Common myeloid progenitor, CD34-positive (primary cell): ENCODE measurements at regions not wholly inside any gene's neighbourhood (a gene's known extent, or its start where the extent isn't known, plus 50 kb on each side); places are given as distances from the start of the nearest gene placed in this dataset.

Experiments used
- CTCF ChIA-PET: fragments of 350-600 bp; sonication (Branson Sonifier 250); formaldehyde crosslinking; loops from one replicate; lab custom pipeline; 2021; ENCODE audit warnings: antibody characterized with exemption; lab: Charles Lee
- POLR2A ChIA-PET: fragments of 350-600 bp; sonication (Branson Sonifier 250); formaldehyde crosslinking; loops from one replicate; lab custom pipeline; 2021; ENCODE audit warnings: antibody characterized with exemption; lab: Charles Lee
- DNase-seq, 3 donors: peaks; one replicate each; pipeline versions ENCODE4 v3.0.0 to v3.0.0-alpha.2; 2013
- H3K27ac ChIP-seq, 2 experiments: 1 replicate in 1 of 2; 2 replicates in 1 of 2; pipeline ENCODE4 v1.7.0; 2013; ENCODE audit warnings: inconsistent platforms in 2 of 2, low read length in 2 of 2, mild to moderate bottlenecking in 2 of 2, low read depth in 1 of 2, moderate library complexity in 1 of 2; ENCODE audit not compliant: severe bottlenecking in 2 of 2, insufficient read depth in 1 of 2, poor library complexity in 1 of 2
- H3K27me3 ChIP-seq, 5 experiments: replicated peaks in 2 of 5; 1 replicate in 3 of 5; 2 replicates in 2 of 5; pipeline versions ENCODE4 v1.6.1 to v1.7.0; 2013; ENCODE audit warnings: low read length in 4 of 5, mild to moderate bottlenecking in 2 of 5, moderate library complexity in 2 of 5, inconsistent platforms in 1 of 5; ENCODE audit not compliant: insufficient read depth in 5 of 5, control insufficient read depth in 4 of 5
- H3K36me3 ChIP-seq, 4 experiments: 1 replicate in 2 of 4; 2 replicates in 2 of 4; pipeline versions ENCODE4 v1.6.1 to v1.7.0; 2013; ENCODE audit warnings: low read length in 3 of 4, control low read depth in 1 of 4, mild to moderate bottlenecking in 1 of 4; ENCODE audit not compliant: control insufficient read depth in 4 of 4, insufficient read depth in 4 of 4
- H3K4me1 ChIP-seq, 4 experiments: 1 replicate in 3 of 4; 2 replicates in 1 of 4; pipeline versions ENCODE4 v1.6.1 to v1.7.1; 2013; ENCODE audit warnings: low read length in 3 of 4, mild to moderate bottlenecking in 3 of 4, control low read depth in 1 of 4, inconsistent platforms in 1 of 4, moderate library complexity in 1 of 4; ENCODE audit not compliant: control insufficient read depth in 4 of 4, insufficient read depth in 4 of 4; ENCODE audit errors: control extremely low read depth in 1 of 4
- H3K4me3 ChIP-seq, 7 experiments: 1 replicate in 4 of 7; 2 replicates in 3 of 7; pipeline versions ENCODE4 v1.5.1 to v1.7.0; 2013; ENCODE audit warnings: mild to moderate bottlenecking in 7 of 7, low read length in 6 of 7, moderate library complexity in 6 of 7, inconsistent platforms in 2 of 7, low read depth in 2 of 7, control low read depth in 1 of 7; ENCODE audit not compliant: insufficient read depth in 4 of 7, control insufficient read depth in 1 of 7; ENCODE audit errors: extremely low read depth in 1 of 7
- H3K9me3 ChIP-seq, 5 experiments: 1 replicate in 4 of 5; 2 replicates in 1 of 5; pipeline versions ENCODE4 v1.6.1 to v1.7.1; 2013; ENCODE audit warnings: low read length in 4 of 5, mild to moderate bottlenecking in 2 of 5, inconsistent platforms in 1 of 5, low read depth in 1 of 5, moderate library complexity in 1 of 5; ENCODE audit not compliant: control insufficient read depth in 4 of 5, insufficient read depth in 2 of 5; ENCODE audit errors: control extremely low read depth in 1 of 5
- WGBS: methylation state at CpG from one replicate; pipeline ENCODE4 v1.1.5; 2013; ENCODE audit not compliant: insufficient coverage; 5-methylcytosine and 5-hydroxymethylcytosine counted together

DNA sequence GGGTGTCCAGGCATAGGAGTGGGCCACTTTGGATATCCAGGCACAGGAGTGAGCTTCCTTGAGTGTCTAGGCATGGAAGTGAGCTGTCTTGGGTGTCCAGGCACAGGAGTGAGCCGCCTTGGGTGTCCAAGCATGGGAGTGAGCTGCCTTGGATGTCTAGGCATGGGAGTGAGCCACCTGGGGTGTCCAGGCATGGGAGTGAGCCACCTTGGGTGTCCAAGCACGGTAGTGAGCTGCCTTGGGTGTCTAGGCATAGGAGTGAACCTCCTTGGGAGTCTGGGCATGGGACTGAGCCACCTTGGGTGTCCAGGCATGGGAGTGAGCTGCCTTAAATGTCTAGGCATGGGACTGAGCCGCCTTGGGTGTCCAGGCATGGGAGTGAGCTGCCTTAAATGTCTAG is 146.3 kb downstream of the C1orf94 start:
- no peak overlapping the region for H3K27ac ChIP-seq
- peaks cover 0 to 6% (median 0%) of the 10 kb centered on the region in 5 experiments for H3K27me3 ChIP-seq
- no peak for DNase-seq
- POLR2A ChIA-PET = no interaction called here
- H3K4me3 ChIP-seq = no peak overlapping the region
- H3K9me3 ChIP-seq = no peaks in the 10 kb centered on the region
- CTCF ChIA-PET = interaction anchor here (1.5 kb wide), 1 partner anchor 11 kb away, joined by 3 read pairs; no protein-coding TSS in a partner anchor
- 100% methylated on average over 3 of the region's 3 CpGs for WGBS
- no peaks in the 10 kb centered on the region for H3K4me1 ChIP-seq
- no peaks in the 10 kb centered on the region for H3K36me3 ChIP-seq

DNA sequence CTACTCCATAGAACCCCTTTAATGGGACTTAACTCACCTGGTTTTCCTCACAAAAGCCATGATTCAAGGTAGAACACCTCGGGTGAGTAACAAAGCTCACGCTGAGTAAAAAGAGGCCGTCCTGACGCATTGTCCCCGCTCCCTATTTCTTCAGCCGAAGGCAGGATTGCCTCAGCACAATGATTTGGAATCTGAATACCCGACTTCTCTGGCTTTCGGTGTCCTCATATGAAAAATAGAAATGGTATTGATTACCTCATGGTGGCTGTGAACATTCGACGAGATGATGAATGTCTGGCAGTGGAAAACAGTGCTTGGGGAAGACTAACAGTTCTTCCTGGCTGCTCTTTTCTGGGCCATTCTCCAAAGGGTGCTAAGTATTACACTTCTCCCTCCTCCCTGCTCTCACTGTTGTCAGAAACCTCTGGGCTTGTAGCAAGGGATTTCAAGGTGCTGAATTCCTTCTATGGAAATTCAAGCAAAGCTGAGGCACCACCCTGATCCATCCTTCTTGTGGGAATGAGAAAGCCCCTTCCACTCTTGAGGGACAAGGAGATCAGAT is 148.3 kb downstream of the C1orf94 start:
- POLR2A ChIA-PET = no interaction called here
- 80% methylated on average over 10 of the region's 10 CpGs for WGBS
- Histone ChIP-seq H3K4me1 (no peaks in the 10 kb centered on the region), H3K27ac (no peak overlapping the region), H3K4me3 (no peak overlapping the region), H3K36me3 (no peaks in the 10 kb centered on the region), H3K9me3 (no peaks in the 10 kb centered on the region), H3K27me3 (peaks cover 0 to 9% (median 0%) of the 10 kb centered on the region in 5 experiments)
- CTCF ChIA-PET = no interaction called here
- no peak for DNase-seq

DNA sequence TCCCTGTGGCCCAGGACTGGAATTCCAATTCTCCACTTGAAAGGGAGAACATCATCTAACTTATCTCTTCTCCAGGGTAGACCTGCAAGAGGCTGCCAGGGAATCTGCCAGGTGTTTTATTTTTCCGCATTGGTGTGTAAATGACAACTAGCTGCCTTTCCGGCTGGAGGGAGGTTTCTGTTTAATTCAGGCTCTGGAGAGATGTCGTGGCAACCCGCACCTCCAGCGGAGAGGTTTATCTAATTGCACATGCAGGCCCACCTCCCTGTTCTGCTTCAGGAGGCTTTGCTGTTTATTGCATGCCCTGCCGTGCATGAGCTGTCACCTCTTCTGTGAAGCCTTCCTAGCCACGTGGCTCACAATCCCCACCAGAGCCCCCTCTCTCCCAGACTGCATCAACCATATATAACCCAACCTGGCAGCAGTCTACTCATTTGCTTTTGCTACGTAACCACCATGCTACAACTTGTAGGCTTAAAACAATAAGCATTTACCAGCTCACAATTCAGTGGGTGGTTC is 151.6 kb downstream of the C1orf94 start:
- WGBS = 72% methylated on average over 7 of the region's 8 CpGs
- H3K27ac ChIP-seq = no peak overlapping the region
- peaks cover 0 to 12% (median 2%) of the 10 kb centered on the region in 5 experiments for H3K27me3 ChIP-seq
- H3K4me1 ChIP-seq = no peaks in the 10 kb centered on the region
- CTCF ChIA-PET = no interaction called here
- DNase-seq = no peak
- H3K4me3 ChIP-seq = no peak overlapping the region
- H3K9me3 ChIP-seq = no peaks in the 10 kb centered on the region
- POLR2A ChIA-PET = no interaction called here
- no peaks in the 10 kb centered on the region for H3K36me3 ChIP-seq

DNA sequence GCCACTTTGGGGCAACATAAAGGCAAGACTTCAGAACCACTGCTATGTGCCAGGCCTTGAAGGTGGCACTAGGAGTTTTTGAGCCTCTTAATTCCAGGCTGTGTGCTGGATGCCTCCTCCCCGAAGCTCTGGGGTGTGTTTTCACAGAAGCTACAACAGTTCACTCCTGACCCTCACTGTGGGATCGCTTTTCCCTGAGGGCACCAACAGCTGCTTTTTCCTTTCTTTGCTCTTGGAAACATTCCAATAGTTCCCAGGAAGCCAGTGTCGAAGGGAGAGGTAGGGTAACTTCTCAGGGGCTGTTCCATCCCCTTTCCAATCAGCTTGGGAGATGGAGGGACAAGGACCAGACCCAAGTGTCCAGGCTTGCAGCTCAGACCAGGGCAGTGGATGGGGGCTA is 153.4 kb downstream of the C1orf94 start:
- DNase-seq = no peak
- ChIA-PET CTCF (no interaction called here), POLR2A (no interaction called here)
- H3K27ac ChIP-seq = no peak overlapping the region
- peaks cover 0 to 12% (median 0%) of the 10 kb centered on the region in 5 experiments for H3K27me3 ChIP-seq
- no peak overlapping the region for H3K4me3 ChIP-seq
- H3K9me3 ChIP-seq = no peaks in the 10 kb centered on the region
- 84% methylated on average over 3 of the region's 3 CpGs for WGBS
- no peaks in the 10 kb centered on the region for H3K36me3 ChIP-seq
- H3K4me1 ChIP-seq = no peaks in the 10 kb centered on the region

DNA sequence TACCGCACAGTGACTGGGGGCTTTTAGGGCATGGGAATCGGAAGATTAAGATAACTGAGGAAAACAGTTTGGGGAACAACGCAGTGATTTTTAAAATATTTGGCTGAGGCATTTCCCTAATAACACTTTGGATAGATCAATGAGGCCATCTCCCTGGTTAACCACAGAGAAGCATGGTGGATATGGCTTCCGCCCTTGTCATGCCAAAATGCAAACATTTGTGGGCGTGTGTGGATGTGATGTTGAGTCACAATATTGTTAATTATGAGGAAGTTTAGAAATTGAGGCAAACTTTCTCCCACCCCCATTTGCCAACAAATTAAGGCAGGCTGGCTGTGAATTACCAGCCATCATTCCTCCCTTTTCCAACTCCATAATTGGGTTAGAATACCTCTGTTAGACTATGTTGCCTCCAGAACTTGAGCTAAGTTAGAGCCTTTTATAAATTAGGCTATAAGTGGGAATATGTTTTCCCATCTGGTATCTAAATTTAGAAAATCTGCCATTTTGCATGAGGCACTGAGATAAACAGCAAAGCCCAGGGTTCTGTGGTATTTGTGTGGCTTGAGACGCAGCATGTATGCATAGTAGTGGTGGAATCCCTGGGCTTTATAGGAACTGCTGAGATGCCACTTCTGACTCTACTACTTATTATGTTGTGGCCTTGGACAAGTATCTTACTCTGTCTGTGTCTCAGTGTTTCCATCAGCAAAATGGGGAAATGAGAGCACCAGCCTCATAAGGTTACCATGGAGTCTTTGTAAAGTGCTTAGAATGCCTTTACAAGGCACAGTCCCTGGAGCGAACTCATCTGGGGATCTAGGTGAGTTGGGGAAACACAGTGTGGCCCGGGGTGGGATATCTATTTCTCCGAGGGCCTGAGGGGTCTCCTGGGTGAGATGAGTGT is 154.6 kb downstream of the C1orf94 start:
- H3K4me3 ChIP-seq = no peak overlapping the region
- no peak overlapping the region for H3K27ac ChIP-seq
- H3K27me3 ChIP-seq = peaks cover 0 to 9% (median 0%) of the 10 kb centered on the region in 5 experiments
- WGBS = 100% methylated on average over 6 of the region's 9 CpGs
- ChIA-PET CTCF (no interaction called here), POLR2A (no interaction called here)
- no peaks in the 10 kb centered on the region for H3K4me1 ChIP-seq
- H3K9me3 ChIP-seq = no peaks in the 10 kb centered on the region
- no peak for DNase-seq
- no peaks in the 10 kb centered on the region for H3K36me3 ChIP-seq

DNA sequence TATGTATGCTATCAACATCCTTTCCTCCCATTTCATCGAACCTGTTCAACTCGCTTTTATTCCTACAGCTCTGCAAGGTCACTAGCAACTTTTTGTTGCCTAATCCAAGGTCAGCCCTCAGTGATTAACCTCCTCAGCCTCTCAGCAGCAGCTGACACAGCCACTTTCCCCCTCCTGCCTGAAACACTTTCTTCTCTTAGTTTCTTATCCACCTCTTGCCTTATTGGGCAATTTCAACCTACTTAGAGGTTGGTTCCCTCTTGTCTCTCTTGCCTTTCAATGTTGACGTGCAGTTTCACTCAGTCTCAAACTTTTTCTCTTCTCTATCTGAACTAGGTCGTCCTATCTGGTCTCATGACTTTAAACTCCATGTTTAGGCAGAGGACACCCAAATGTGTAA is 156.3 kb downstream of the C1orf94 start:
- Histone ChIP-seq H3K36me3 (no peaks in the 10 kb centered on the region), H3K27ac (no peak overlapping the region), H3K27me3 (peaks cover 0 to 6% (median 0%) of the 10 kb centered on the region in 5 experiments), H3K4me1 (no peaks in the 10 kb centered on the region), H3K4me3 (no peak overlapping the region), H3K9me3 (no peaks in the 10 kb centered on the region)
- DNase-seq = no peak
- ChIA-PET POLR2A (no interaction called here), CTCF (no interaction called here)
- WGBS = 90% methylated on average over 3 of the region's 4 CpGs

DNA sequence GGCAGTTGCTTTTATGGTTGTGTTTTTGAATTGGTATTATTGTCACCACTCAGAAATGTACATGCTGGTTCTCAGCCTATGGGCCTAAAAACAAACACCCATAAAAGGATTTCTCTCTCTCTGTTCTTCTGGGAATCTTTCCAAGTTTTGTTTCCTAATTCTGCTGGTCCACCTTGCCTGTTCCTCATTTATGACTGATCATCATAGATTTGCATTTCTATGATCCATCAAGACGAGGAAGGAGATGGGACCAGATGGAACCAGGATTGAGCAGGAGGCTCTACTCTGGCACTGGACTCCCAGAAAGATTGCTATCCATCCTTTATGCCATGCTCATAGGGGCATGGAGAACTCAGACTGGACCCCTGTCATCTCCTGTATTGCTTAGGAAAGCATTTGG is 162.2 kb downstream of the C1orf94 start:
- H3K4me1 ChIP-seq = no peaks in the 10 kb centered on the region
- no peak overlapping the region for H3K4me3 ChIP-seq
- no peak for DNase-seq
- peaks cover 0 to 5% (median 3%) of the 10 kb centered on the region in 5 experiments for H3K27me3 ChIP-seq
- H3K27ac ChIP-seq = no peak overlapping the region
- H3K9me3 ChIP-seq = no peaks in the 10 kb centered on the region
- WGBS = 75% methylated on average over 1 of the region's 1 CpG
- no peaks in the 10 kb centered on the region for H3K36me3 ChIP-seq
- ChIA-PET POLR2A (no interaction called here), CTCF (no interaction called here)
